GM12891 (cell line): ENCODE measurements at regions not wholly inside any gene's neighbourhood (a gene's known extent, or its start where the extent isn't known, plus 50 kb on each side); places are given as distances from the start of the nearest gene placed in this dataset.

ENCODE experiments used
- PAX5 ChIP-seq: IDR thresholded peaks from 2 replicates; pipeline ENCODE4 v1.6.1; 2011; ENCODE audit warnings: low read length, moderate library complexity, mild to moderate bottlenecking; ENCODE audit not compliant: insufficient read depth, severe bottlenecking
- POLR2A ChIP-seq: IDR thresholded peaks from 2 replicates; pipeline ENCODE4 v1.6.1; 2011; ENCODE audit warnings: low read depth, low read length, control low read depth
- POLR2AphosphoS5 ChIP-seq: IDR thresholded peaks from 2 replicates; pipeline ENCODE4 v1.6.1; 2011; ENCODE audit warnings: low read depth, low read length, control low read depth
- POU2F2 ChIP-seq: IDR thresholded peaks from 2 replicates; pipeline ENCODE4 v1.6.1; 2011; ENCODE audit warnings: low read depth, mild to moderate bottlenecking, control low read depth, low read length, moderate library complexity
- SPI1 ChIP-seq: IDR thresholded peaks from 2 replicates; pipeline ENCODE4 v1.6.1; 2011; ENCODE audit warnings: low read depth, low read length, control low read depth
- TAF1 ChIP-seq: IDR thresholded peaks from 2 replicates; pipeline ENCODE4 v1.6.1; 2011; ENCODE audit warnings: low read depth, low read length, control low read depth

- TF ChIP-seq POLR2A (no peak), POLR2AphosphoS5 (no peak), TAF1 (no peak), PAX5 (no peak), POU2F2 (no peak), SPI1 (no peak)
Observed at GRCh38 chrX:110558406-110558805, 199.8 kb downstream of the RTL9 start.
